KMS-11 (cell line): ENCODE measurements at regions not wholly inside any gene's neighbourhood (a gene's known extent, or its start where the extent isn't known, plus 50 kb on each side); places are given as distances from the start of the nearest gene placed in this dataset.

ENCODE experiments used
- H2AFZ ChIP-seq: fragments of 200-600 bp; sonication (generic); 2 replicates; pipeline ENCODE4 v1.6.1; 2016; ENCODE audit warnings: antibody characterized with exemption, mixed run types, low read depth
- H3K27ac ChIP-seq: fragments of 200-600 bp; sonication (generic); 2 replicates; pipeline ENCODE4 v1.6.1; 2016; ENCODE audit warnings: mild to moderate bottlenecking, mixed run types
- H3K27me3 ChIP-seq: fragments of 200-600 bp; sonication (generic); 2 replicates; pipeline ENCODE4 v1.6.1; 2017; ENCODE audit warnings: mild to moderate bottlenecking, low read depth, mixed run types, moderate library complexity; ENCODE audit not compliant: insufficient read depth
- H3K36me3 ChIP-seq: fragments of 200-600 bp; sonication (generic); 2 replicates; pipeline ENCODE4 v1.6.1; 2017; ENCODE audit warnings: mild to moderate bottlenecking, mixed run types; ENCODE audit not compliant: insufficient read depth
- H3K4me1 ChIP-seq: fragments of 200-600 bp; sonication (generic); 2 replicates; pipeline ENCODE4 v1.6.1; 2016; ENCODE audit warnings: mild to moderate bottlenecking, low read depth, mixed run types; ENCODE audit not compliant: poor library complexity, severe bottlenecking
- H3K4me2 ChIP-seq: fragments of 200-600 bp; sonication (generic); 2 replicates; pipeline ENCODE4 v1.7.0; 2016; ENCODE audit warnings: mild to moderate bottlenecking, mixed run types
- H3K4me3 ChIP-seq: fragments of 200-600 bp; sonication (generic); IDR thresholded peaks from 2 replicates; pipeline ENCODE4 v1.6.1; 2017; ENCODE audit warnings: low read depth, low read length, mixed read lengths; ENCODE audit not compliant: insufficient read depth
- H3K79me2 ChIP-seq: fragments of 200-600 bp; sonication (generic); 2 replicates; pipeline ENCODE4 v1.6.1; 2016; ENCODE audit warnings: low read depth, mixed run types; ENCODE audit not compliant: insufficient read depth
- H3K9ac ChIP-seq: fragments of 200-600 bp; sonication (generic); 2 replicates; pipeline ENCODE4 v1.6.1; 2016; ENCODE audit warnings: mild to moderate bottlenecking, mixed run types
- H4K20me1 ChIP-seq: fragments of 200-600 bp; sonication (generic); 2 replicates; pipeline ENCODE4 v1.6.1; 2016; ENCODE audit warnings: mild to moderate bottlenecking, mixed run types; ENCODE audit not compliant: insufficient read depth
- CTCF ChIP-seq: fragments of 200-600 bp; sonication (generic); conservative IDR thresholded peaks from 2 replicates; pipeline ENCODE4 v1.6.1; 2017; ENCODE audit warnings: low read depth, mild to moderate bottlenecking, antibody characterized with exemption, low read length, moderate library complexity, mixed read lengths

DNA sequence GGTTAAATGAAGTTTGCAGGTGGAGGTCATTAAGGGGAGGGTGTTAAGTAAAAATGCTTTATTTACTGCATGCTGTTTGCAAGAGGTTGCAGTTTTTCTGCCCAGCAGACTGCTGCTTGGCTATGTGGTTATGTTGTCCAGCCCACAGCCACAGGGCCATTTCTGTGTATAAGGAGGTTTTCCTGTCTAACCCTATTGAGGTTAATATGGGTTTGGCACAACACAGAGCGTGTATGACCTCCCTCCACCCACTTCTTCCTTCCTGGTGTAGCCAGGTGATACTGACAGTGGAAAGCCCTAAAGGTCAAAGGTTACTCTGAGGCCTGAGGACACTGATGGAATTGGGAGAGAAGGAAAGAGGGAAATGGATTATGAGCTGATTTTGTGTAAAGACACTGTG is 253.7 kb upstream of the PWP1 start:
- no peak overlapping the region for H3K9ac ChIP-seq
- H4K20me1 ChIP-seq, result no peaks in the 10 kb centered on the region
- no peak overlapping the region for H3K4me2 ChIP-seq
- no peak overlapping the region for H3K4me3 ChIP-seq
- no peak overlapping the region for H3K27ac ChIP-seq
- no peaks in the 10 kb centered on the region for H3K36me3 ChIP-seq
- H2AFZ ChIP-seq, result no peak overlapping the region
- no peak for TF ChIP-seq CTCF
- H3K27me3 ChIP-seq, result no peaks in the 10 kb centered on the region
- no peaks in the 10 kb centered on the region for H3K79me2 ChIP-seq
- H3K4me1 ChIP-seq, result no peaks in the 10 kb centered on the region

GRCh38 chr12:107435072-107435471 is 250.5 kb upstream of the PWP1 start:
- Histone ChIP-seq H4K20me1 (no peaks in the 10 kb centered on the region), H3K36me3 (no peaks in the 10 kb centered on the region), H3K79me2 (no peaks in the 10 kb centered on the region), H3K9ac (no peak overlapping the region), H3K4me2 (no peak overlapping the region), H3K27me3 (no peaks in the 10 kb centered on the region), H3K4me1 (no peaks in the 10 kb centered on the region), H3K27ac (no peak overlapping the region), H2AFZ (no peak overlapping the region), H3K4me3 (no peak overlapping the region)
- no peak for TF ChIP-seq CTCF

- H3K4me1 ChIP-seq, result no peaks in the 10 kb centered on the region
- no peak for TF ChIP-seq CTCF
- H3K27ac ChIP-seq, result no peak overlapping the region
- H3K9ac ChIP-seq, result no peak overlapping the region
- H3K27me3 ChIP-seq, result no peaks in the 10 kb centered on the region
- no peaks in the 10 kb centered on the region for H3K36me3 ChIP-seq
- no peaks in the 10 kb centered on the region for H3K79me2 ChIP-seq
- H3K4me2 ChIP-seq, result no peak overlapping the region
- H3K4me3 ChIP-seq, result no peak overlapping the region
- no peaks in the 10 kb centered on the region for H4K20me1 ChIP-seq
- H2AFZ ChIP-seq, result no peak overlapping the region
Measured at GRCh38 chr12:107435520-107435919, 250.1 kb upstream of the PWP1 start.

GRCh38 chr12:107436376-107436775 is 249.2 kb upstream of the PWP1 start:
- Histone ChIP-seq H2AFZ (no peak overlapping the region), H3K4me2 (no peak overlapping the region)
- TF ChIP-seq CTCF, result no peak

DNA sequence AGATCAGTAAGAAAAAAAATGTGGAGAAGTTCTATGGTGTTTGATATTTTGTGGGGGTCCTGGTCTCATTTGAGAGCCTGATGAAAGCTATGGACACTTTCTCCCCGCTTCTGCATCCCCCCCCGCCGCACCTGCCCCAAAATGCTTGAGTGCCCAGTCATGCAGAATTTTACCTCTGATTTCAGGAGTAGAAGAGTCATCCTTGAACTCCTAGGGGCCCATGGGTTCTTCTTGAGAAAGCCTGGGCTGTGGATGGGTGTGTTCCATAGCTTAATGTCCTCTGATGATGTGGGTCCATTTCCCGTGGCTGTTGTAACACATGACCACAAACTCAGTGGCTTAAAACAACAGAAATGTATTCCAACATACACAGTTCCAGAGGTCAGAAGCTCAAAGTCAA is 248.8 kb upstream of the PWP1 start:
- Histone ChIP-seq H3K79me2 (no peaks in the 10 kb centered on the region), H3K4me2 (no peak overlapping the region), H3K4me3 (no peak overlapping the region), H2AFZ (no peak overlapping the region), H3K27ac (no peak overlapping the region), H3K4me1 (no peaks in the 10 kb centered on the region), H3K27me3 (no peaks in the 10 kb centered on the region), H3K36me3 (no peaks in the 10 kb centered on the region), H4K20me1 (no peaks in the 10 kb centered on the region), H3K9ac (no peak overlapping the region)
- no peak for TF ChIP-seq CTCF

More at GRCh38 chr12:107436376-107436775, 249.2 kb upstream of the PWP1 start:
- Histone ChIP-seq H3K4me3 (no peak overlapping the region), H3K4me1 (no peaks in the 10 kb centered on the region), H3K27me3 (no peaks in the 10 kb centered on the region), H3K36me3 (no peaks in the 10 kb centered on the region), H3K9ac (no peak overlapping the region), H4K20me1 (no peaks in the 10 kb centered on the region), H3K79me2 (no peaks in the 10 kb centered on the region), H3K27ac (no peak overlapping the region)
